ENCODE measurements at regions not wholly inside any gene's neighbourhood (a gene's known extent, or its start where the extent isn't known, plus 50 kb on each side); places are given as distances from the start of the nearest gene placed in this dataset.

- 69 to 70% (median 70%) methylated on average over 8 of the region's 8 CpGs for WGBS, 3 donors
- Histone ChIP-seq H3K27me3 (no peaks in the 10 kb centered on the region), H3K4me1 (ENCODE audit: insufficient read depth) (no peaks in the 10 kb centered on the region), H3K4me3 (no peak overlapping the region), H3K9me3 (no peaks in the 10 kb centered on the region), H3K36me3 (no peaks in the 10 kb centered on the region), H3K27ac (no peak overlapping the region)
- intact Hi-C loops (cut with DNase I), result no loop called here
- TF ChIP-seq POLR2A (IDR thresholded peaks at IDR 0.05) (no peak), CTCF (IDR thresholded peaks at IDR 0.05) (no peak), EP300 (IDR thresholded peaks at IDR 0.05) (no peak)
- DNase-seq, result no peak
These were observed 56.9 kb downstream of the RDH14 start for GRCh38 chr2:18503376-18504228.

GRCh38 chr2:18502142-18502541 lies 58.3 kb downstream of the RDH14 start:
- H3K9me3 ChIP-seq, result no peaks in the 10 kb centered on the region
- H3K4me1 ChIP-seq (ENCODE audit: insufficient read depth), result no peaks in the 10 kb centered on the region
- TF ChIP-seq CTCF (IDR thresholded peaks at IDR 0.05), result no peak
- WGBS, 3 donors, result 80 to 90% (median 82%) methylated on average over 2 of the region's 2 CpGs
- H3K4me3 ChIP-seq, result no peak overlapping the region
- no peak for DNase-seq
- H3K27ac ChIP-seq, result no peak overlapping the region
- intact Hi-C loops (cut with DNase I), result no loop called here
- no peaks in the 10 kb centered on the region for H3K36me3 ChIP-seq
- H3K27me3 ChIP-seq, result peaks cover 4% of the 10 kb centered on the region

- Histone ChIP-seq H3K4me1 (ENCODE audit: insufficient read depth) (no peaks in the 10 kb centered on the region), H3K4me3 (no peak overlapping the region), H3K9me3 (no peaks in the 10 kb centered on the region), H3K36me3 (no peaks in the 10 kb centered on the region), H3K27me3 (peaks cover 4% of the 10 kb centered on the region), H3K27ac (no peak overlapping the region)
- 92 to 97% (median 96%) methylated on average over 1 of the region's 1 CpG for WGBS, 3 donors
- no peak for DNase-seq
- intact Hi-C loops (cut with DNase I), result no loop called here
- TF ChIP-seq CTCF (IDR thresholded peaks at IDR 0.05) (no peak), POLR2A (IDR thresholded peaks at IDR 0.05) (no peak), EP300 (IDR thresholded peaks at IDR 0.05) (no peak)
These were observed 58.7 kb downstream of the RDH14 start for GRCh38 chr2:18501729-18502128.

GRCh38 chr2:18501156-18501555 lies 59.3 kb downstream of the RDH14 start:
- Histone ChIP-seq H3K27ac (no peak overlapping the region), H3K27me3 (peaks cover 4% of the 10 kb centered on the region), H3K36me3 (no peaks in the 10 kb centered on the region), H3K9me3 (no peaks in the 10 kb centered on the region), H3K4me3 (no peak overlapping the region), H3K4me1 (ENCODE audit: insufficient read depth) (no peaks in the 10 kb centered on the region)
- DNase-seq, result no peak
- intact Hi-C loops (cut with DNase I), result no loop called here
- 86 to 90% (median 87%) methylated on average over 2 of the region's 2 CpGs for WGBS, 3 donors
- TF ChIP-seq CTCF (IDR thresholded peaks at IDR 0.05) (no peak), EP300 (IDR thresholded peaks at IDR 0.05) (no peak), POLR2A (IDR thresholded peaks at IDR 0.05) (no peak)

Measured in ovary (tissue), 7 donors.